ENCODE measurements at regions not wholly inside any gene's neighbourhood (a gene's known extent, or its start where the extent isn't known, plus 50 kb on each side); places are given as distances from the start of the nearest gene placed in this dataset.

- in situ Hi-C loops (cut with HindIII; ENCODE audit: extremely low pct_ligation_motif_present, low pct_unique_long_range_greater_than_20kb) = no loop called here
- Histone ChIP-seq H3K9me3 (ENCODE audit: low read length) (no peaks in the 10 kb centered on the region), H3K4me2 (ENCODE audit: low read depth, low read length) (no peak overlapping the region), H3K36me3 (replicated peaks in 1 of 2; ENCODE audit: control insufficient read depth in 1 of 2, insufficient read depth in 2 of 2, low read length in 2 of 2) (no peaks in the 10 kb centered on the region), H3K4me3 (replicated peaks in 1 of 3; ENCODE audit: insufficient read depth in 1 of 3, low read depth in 2 of 3, low read length in 3 of 3) (no peak overlapping the region), H2AFZ (ENCODE audit: low read length) (no peak overlapping the region), H4K20me1 (ENCODE audit: insufficient read depth, low read length) (no peaks in the 10 kb centered on the region), H3K79me2 (ENCODE audit: insufficient read depth, low read length) (no peaks in the 10 kb centered on the region), H3K9ac (ENCODE audit: insufficient read depth, low read depth, low read length) (no peak overlapping the region), H3K4me1 (ENCODE audit: insufficient read depth, low read length) (no peaks in the 10 kb centered on the region), H3K27ac (ENCODE audit: extremely low read length, insufficient read depth, low read length) (no peak overlapping the region), H3K27me3 (ENCODE audit: control insufficient read depth in 1 of 2, insufficient read depth in 2 of 2, low read length in 2 of 2) (peaks cover 0 to 11% of the 10 kb centered on the region in 2 experiments; a peak in 2 of 5 replicates)
- CTCF ChIA-PET (ENCODE audit: low intra/inter-chr PET ratio, low total read pairs) = no interaction called here
- FAIRE-seq (no peak), ATAC-seq (no peak), DNase-seq (ENCODE audit: low spot score) (no peak)
- no peak for TF ChIP-seq ZNF749 (CRISPR knock-in tag; IDR thresholded peaks at IDR 0.05; ENCODE audit: borderline replicate concordance)
- no peak for TF ChIP-seq CEBPG (CRISPR knock-in tag; IDR thresholded peaks at IDR 0.05)
- TF ChIP-seq AHR (CRISPR knock-in tag; IDR thresholded peaks at IDR 0.05) = no peak
- TF ChIP-seq ZBTB26 (CRISPR knock-in tag; IDR thresholded peaks at IDR 0.05; ENCODE audit: borderline replicate concordance) = no peak
- no peak for TF ChIP-seq ZNF629 (CRISPR knock-in tag; conservative IDR thresholded peaks at IDR 0.05)
- TF ChIP-seq ZFY (CRISPR knock-in tag; IDR thresholded peaks at IDR 0.05) = no peak
- no peak for TF ChIP-seq ZHX2 (IDR thresholded peaks at IDR 0.05; ENCODE audit: low read depth)
- no peak for TF ChIP-seq ZHX2 (CRISPR knock-in tag; IDR thresholded peaks at IDR 0.05; ENCODE audit: borderline replicate concordance)
- no peak for TF ChIP-seq ZBTB34 (CRISPR knock-in tag; IDR thresholded peaks at IDR 0.05)
- no peak for TF ChIP-seq CHCHD3 (CRISPR knock-in tag; IDR thresholded peaks at IDR 0.05)
- TF ChIP-seq NPAS2 (CRISPR knock-in tag; IDR thresholded peaks at IDR 0.05; ENCODE audit: borderline replicate concordance) = no peak
- no peak for TF ChIP-seq KDM6A (CRISPR knock-in tag; IDR thresholded peaks at IDR 0.05; ENCODE audit: low read depth)
- no peak for TF ChIP-seq HNF1B (CRISPR knock-in tag; IDR thresholded peaks at IDR 0.05)
- TF ChIP-seq ZNF333 (CRISPR knock-in tag; IDR thresholded peaks at IDR 0.05; ENCODE audit: borderline replicate concordance) = no peak
- no TSS peak for BruUV-seq (replicated peaks)
- intact Hi-C loops (cut with micrococcal nuclease; ENCODE audit: unreplicated experiment) = no loop called here
- 0% methylated on average over 1 of the region's 1 CpG for WGBS (ENCODE audit: low lambda C conversion rate)
- POLR2A ChIA-PET = no interaction called here
Measured at GRCh38 chr5:143732402-143732801, 79.6 kb upstream of the HMHB1 start.

All from HepG2 (cell line).